BJ (cell line): ENCODE measurements at regions not wholly inside any gene's neighbourhood (a gene's known extent, or its start where the extent isn't known, plus 50 kb on each side); places are given as distances from the start of the nearest gene placed in this dataset.

Source experiments
- CTCF ChIA-PET: fragments of 350-600 bp; formaldehyde crosslinking; extraction: SDS; loops from one replicate; lab custom pipeline; 2021; ENCODE audit warnings: antibody characterized with exemption, inconsistent platforms; lab: Yijun Ruan, JAX
- POLR2A ChIA-PET: fragments of 300-600 bp; sonication (Branson Sonifier 250); formaldehyde crosslinking; extraction: SDS; loops from one replicate; lab custom pipeline; 2021; ENCODE audit warnings: antibody characterized with exemption; lab: Charles Lee
- DNase-seq: peaks from one replicate; pipeline ENCODE4 v3.0.0-alpha.2; 2011; ENCODE audit warnings: low read depth
- H3K27me3 ChIP-seq: 2 replicates; pipeline ENCODE4 v1.6.0; 2011; ENCODE audit warnings: low read length; ENCODE audit not compliant: control insufficient read depth, insufficient read depth
- H3K36me3 ChIP-seq: 2 replicates; pipeline ENCODE4 v1.5.1; 2011; ENCODE audit warnings: low read length; ENCODE audit not compliant: control insufficient read depth, insufficient read depth
- H3K4me3 ChIP-seq: 2 replicates; pipeline ENCODE4 v1.5.1; 2011; ENCODE audit warnings: low read depth, mild to moderate bottlenecking, control low read depth, low read length
- TF ChIP-seq, protein P1 (sequence below): IDR thresholded peaks from 2 replicates; pipeline ENCODE4 v1.5.1; 2011; ENCODE audit warnings: low read depth, mild to moderate bottlenecking, control low read depth, inconsistent platforms, low read length, moderate library complexity; ENCODE audit not compliant: insufficient read depth

DNA sequence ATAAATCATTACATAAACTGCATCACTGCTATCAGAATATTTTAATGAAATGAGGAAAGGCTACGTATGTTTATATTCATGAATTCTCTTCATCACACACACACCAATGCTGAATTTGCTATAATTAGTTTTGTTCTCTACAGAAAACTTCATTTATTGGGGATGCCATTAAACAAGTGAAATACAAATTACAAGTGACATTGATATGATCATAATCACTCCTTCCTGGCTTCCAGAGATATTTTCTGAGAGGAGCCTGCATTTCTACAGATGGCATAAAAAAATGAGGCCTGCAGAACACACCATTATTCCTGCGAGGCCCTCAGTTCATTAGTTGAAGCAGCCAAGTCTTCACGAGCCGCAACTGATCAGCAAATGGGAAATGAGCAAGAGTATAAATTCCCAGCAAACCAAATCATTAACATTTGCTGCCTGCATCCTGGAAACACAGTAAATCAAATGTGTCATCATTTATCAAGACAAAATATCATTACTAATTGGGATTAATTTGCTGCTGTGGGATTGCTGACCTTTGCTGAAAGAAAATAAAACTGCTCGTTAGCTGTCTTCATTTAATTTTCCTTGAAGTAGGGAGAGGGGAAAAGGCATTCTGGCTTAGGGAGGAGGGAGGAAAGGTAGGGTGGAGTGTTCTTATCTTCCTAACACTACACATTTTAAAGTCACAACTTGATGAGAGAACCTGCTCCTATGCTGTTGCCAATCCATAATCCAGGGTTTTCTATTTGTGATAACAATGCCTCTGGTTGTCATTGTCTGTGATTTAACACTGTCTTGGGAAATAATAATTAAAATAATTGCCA lies 921.9 kb downstream of the SQOR start:
- DNase-seq = no peak
- TF ChIP-seq, protein P1, sequence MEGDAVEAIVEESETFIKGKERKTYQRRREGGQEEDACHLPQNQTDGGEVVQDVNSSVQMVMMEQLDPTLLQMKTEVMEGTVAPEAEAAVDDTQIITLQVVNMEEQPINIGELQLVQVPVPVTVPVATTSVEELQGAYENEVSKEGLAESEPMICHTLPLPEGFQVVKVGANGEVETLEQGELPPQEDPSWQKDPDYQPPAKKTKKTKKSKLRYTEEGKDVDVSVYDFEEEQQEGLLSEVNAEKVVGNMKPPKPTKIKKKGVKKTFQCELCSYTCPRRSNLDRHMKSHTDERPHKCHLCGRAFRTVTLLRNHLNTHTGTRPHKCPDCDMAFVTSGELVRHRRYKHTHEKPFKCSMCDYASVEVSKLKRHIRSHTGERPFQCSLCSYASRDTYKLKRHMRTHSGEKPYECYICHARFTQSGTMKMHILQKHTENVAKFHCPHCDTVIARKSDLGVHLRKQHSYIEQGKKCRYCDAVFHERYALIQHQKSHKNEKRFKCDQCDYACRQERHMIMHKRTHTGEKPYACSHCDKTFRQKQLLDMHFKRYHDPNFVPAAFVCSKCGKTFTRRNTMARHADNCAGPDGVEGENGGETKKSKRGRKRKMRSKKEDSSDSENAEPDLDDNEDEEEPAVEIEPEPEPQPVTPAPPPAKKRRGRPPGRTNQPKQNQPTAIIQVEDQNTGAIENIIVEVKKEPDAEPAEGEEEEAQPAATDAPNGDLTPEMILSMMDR = no peak
- CTCF ChIA-PET = no interaction called here
- H3K27me3 ChIP-seq = no peaks in the 10 kb centered on the region
- H3K36me3 ChIP-seq = no peaks in the 10 kb centered on the region
- H3K4me3 ChIP-seq = no peak overlapping the region
- POLR2A ChIA-PET = no interaction called here

DNA sequence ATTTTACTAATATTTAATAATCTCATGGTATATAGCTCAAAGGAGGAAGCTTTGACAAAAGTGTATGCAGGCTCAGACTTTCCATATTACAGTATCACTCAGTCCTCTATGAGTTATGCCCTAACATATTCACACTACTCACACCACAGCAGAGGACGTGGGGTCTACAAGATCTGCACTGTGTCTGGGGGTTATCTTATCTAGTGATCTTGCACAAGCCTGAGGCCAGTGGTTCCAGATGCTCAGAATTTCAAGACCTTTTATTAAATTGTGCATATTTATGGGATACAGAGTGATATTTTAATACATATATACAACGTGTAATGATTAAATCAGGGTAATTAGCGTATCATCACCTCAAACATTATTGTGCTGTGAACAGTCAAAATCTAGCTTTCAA lies 933.1 kb downstream of the SQOR start:
- H3K36me3 ChIP-seq = no peaks in the 10 kb centered on the region
- ChIA-PET CTCF (no interaction called here), POLR2A (no interaction called here)
- no peak overlapping the region for H3K4me3 ChIP-seq
- DNase-seq = no peak
- H3K27me3 ChIP-seq = no peaks in the 10 kb centered on the region
- TF ChIP-seq, protein P1 = no peak

DNA sequence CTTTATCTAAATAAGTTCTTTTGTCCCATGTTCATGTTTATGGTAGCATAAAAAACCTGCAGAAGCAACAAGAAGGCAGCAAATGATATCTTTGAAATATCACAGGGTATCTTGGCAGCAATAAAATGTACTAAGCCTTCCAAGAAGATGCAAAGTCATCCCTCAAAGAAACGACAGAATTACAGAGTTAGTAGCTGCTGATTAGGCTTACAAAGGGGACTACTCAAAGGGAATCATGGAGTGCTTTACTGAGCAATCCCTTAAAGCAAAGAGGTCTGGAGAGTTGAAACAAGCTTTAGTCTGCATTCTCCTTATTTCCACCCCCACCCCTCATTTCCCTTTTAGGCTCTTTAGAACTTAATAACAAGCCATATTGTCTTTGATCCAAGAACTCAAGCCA lies 935.0 kb downstream of the SQOR start:
- CTCF ChIA-PET = no interaction called here
- no peak for DNase-seq
- Histone ChIP-seq H3K27me3 (no peaks in the 10 kb centered on the region), H3K36me3 (no peaks in the 10 kb centered on the region), H3K4me3 (no peak overlapping the region)
- POLR2A ChIA-PET = no interaction called here
- TF ChIP-seq, protein P1 = no peak

DNA sequence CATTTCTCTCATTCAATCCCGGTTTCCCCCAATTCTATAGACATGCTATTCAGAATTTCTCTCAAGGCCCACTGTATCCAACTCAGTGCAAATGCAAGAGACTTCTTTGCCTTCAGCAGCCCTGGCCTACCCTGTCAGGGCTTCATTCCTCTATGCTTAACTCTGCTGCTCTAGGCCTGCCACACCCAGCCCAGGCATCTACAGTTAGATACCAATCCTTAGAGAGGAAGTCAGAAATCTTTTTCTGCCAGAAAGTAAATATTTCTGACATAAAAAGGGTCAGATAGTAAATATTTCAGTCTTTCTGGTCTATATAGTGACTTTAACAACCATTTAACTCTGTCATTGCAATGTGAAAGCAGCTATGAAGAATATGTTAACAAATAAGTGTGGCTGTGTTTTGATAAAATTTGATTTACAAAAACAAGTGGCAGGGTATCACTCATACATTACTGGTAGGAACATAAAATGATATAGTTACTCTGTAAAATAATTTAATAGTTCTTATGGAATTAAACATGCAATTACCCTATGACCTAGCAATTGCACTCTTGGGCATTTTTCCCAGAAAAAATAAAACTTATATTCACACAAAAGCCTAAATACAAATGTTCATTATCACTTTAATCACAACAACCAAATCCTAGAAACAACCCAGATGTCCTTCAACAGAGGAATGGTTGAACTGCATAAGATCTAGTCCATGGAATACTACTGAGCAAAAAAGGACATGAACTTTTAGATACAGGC lies 942.0 kb downstream of the SQOR start:
- no peaks in the 10 kb centered on the region for H3K36me3 ChIP-seq
- POLR2A ChIA-PET = no interaction called here
- CTCF ChIA-PET = no interaction called here
- DNase-seq = peak; percentile 4
- no peaks in the 10 kb centered on the region for H3K27me3 ChIP-seq
- TF ChIP-seq, protein P1 = no peak
- H3K4me3 ChIP-seq = no peak overlapping the region

DNA sequence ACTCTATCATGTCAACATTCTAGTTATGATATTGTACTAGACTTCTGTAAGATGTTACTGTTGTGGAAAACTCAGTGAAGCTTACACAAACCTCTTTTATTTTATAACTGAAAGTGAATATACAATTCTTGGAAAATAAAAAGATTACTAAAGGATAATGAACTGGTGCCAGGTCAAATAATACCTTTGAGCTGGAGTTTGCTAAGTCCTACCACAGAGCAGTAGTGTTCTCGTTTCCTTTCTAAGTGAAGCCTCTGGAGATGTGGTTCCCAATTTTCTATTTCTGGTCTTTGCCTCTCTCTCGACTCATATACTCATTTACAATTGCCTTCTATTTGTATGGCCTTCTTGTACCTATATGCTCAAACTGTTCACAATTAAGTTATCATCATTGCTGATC lies 942.9 kb downstream of the SQOR start:
- Histone ChIP-seq H3K4me3 (no peak overlapping the region), H3K27me3 (no peaks in the 10 kb centered on the region), H3K36me3 (no peaks in the 10 kb centered on the region)
- POLR2A ChIA-PET = no interaction called here
- TF ChIP-seq, protein P1 = no peak
- CTCF ChIA-PET = no interaction called here
- DNase-seq = no peak
